Right lobe of liver (tissue), 6 donors: ENCODE measurements at regions not wholly inside any gene's neighbourhood (a gene's known extent, or its start where the extent isn't known, plus 50 kb on each side); places are given as distances from the start of the nearest gene placed in this dataset.

Experiments
- ATAC-seq, 4 donors: fragments of 200-7000 bp; cut with Tn5 transposase; one replicate each; pipeline ENCODE4 v1.9.1; 2020; ENCODE audit warnings: mild to moderate bottlenecking in 4 of 4, moderate library complexity in 4 of 4
- DNase-seq, 3 donors: peaks; one replicate each; pipeline ENCODE4 v3.0.0-alpha.2; 2020
- H3K27ac ChIP-seq, 3 donors: fragments of 200-600 bp; one replicate each; pipeline ENCODE4 v1.8.0; 2022
- H3K27me3 ChIP-seq, 2 donors: fragments of 200-600 bp; one replicate each; pipeline ENCODE4 v1.8.0; 2022
- H3K36me3 ChIP-seq, 4 donors: fragments of 200-600 bp; sonication (generic) in 1 of 4; one replicate each; pipeline versions ENCODE4 v1.5.1 to v1.8.0; 2017 to 2022; ENCODE audit warnings: control low read depth in 1 of 4
- H3K4me1 ChIP-seq, 4 donors: fragments of 200-600 bp; sonication (generic) in 1 of 4; one replicate each; pipeline versions ENCODE4 v1.5.1 to v1.8.0; 2017 to 2022; ENCODE audit warnings: control low read depth in 1 of 4
- H3K4me3 ChIP-seq, 3 donors: fragments of 200-600 bp; one replicate each; pipeline ENCODE4 v1.8.0; 2022
- H3K9me3 ChIP-seq, 4 donors: fragments of 200-600 bp; sonication (generic) in 1 of 4; one replicate each; pipeline versions ENCODE4 v1.5.1 to v1.8.0; 2017 to 2022; ENCODE audit warnings: control low read depth in 1 of 4
- CTCF ChIP-seq, 4 donors: fragments of 200-600 bp in 3 of 4; fragments of 450-650 bp in 1 of 4; IDR thresholded peaks; one replicate each; pipeline versions ENCODE4 v1.5.1 to v1.8.0; 2016 to 2022; ENCODE audit warnings: antibody characterized with exemption in 4 of 4, mild to moderate bottlenecking in 2 of 4
- POLR2A ChIP-seq: fragments of 450-650 bp; IDR thresholded peaks from one replicate; pipeline ENCODE4 v1.6.1; 2017; ENCODE audit warnings: antibody characterized with exemption, mild to moderate bottlenecking
- WGBS: methylation state at CpG from one replicate; pipeline ENCODE4 v1.1.6; 2018; ENCODE audit warnings: low coverage, low lambda C conversion rate; ENCODE audit not compliant: insufficient coverage; ENCODE audit errors: missing lambda C conversion rate; 5-methylcytosine and 5-hydroxymethylcytosine counted together
- intact Hi-C, 2 donors: fragments of 100-400 bp; cut with DNase I; formaldehyde crosslinking; loops; one replicate each; pipeline versions ENCODE4 v1.11.2 to v1.14.1; 2022
- donor health status: DM: no; HTN: yes; CAD: no.
- donor health status: DM: no; HTN: no; CAD: no.
- donor health status: DM: no; HTN: no; CAD: no.
- donor health status: DM: no; HTN: yes; CAD: no.
- donor health status: DM: no; HTN: yes; CAD: no.

- Histone ChIP-seq H3K4me3 (no peak overlapping the region), H3K9me3 (no peaks in the 10 kb centered on the region), H3K27me3 (no peaks in the 10 kb centered on the region), H3K4me1 (no peaks in the 10 kb centered on the region), H3K27ac (no peak overlapping the region), H3K36me3 (peaks cover 0 to 11% (median under 1%) of the 10 kb centered on the region in 4 donors)
- no peak for DNase-seq
- intact Hi-C loops: no loop called here
- no peak for TF ChIP-seq POLR2A
- no peak for TF ChIP-seq CTCF (IDR thresholded peaks at IDR 0.05)
- WGBS: 60% methylated on average over 1 of the region's 4 CpGs
- no peak for ATAC-seq
These were observed 58.0 kb downstream of the SYNE3 start for GRCh38 chr14:95458459-95458858.

- DNase-seq (no peak), ATAC-seq (no peak)
- no peaks in the 10 kb centered on the region for H3K9me3 ChIP-seq
- H3K27ac ChIP-seq: no peak overlapping the region
- no peak overlapping the region for H3K4me3 ChIP-seq
- H3K36me3 ChIP-seq: peaks cover 0 to 11% (median under 1%) of the 10 kb centered on the region in 4 donors
- intact Hi-C loops: no loop called here
- WGBS: 64% methylated on average over 3 of the region's 8 CpGs
- TF ChIP-seq CTCF (IDR thresholded peaks at IDR 0.05) (no peak), POLR2A (no peak)
- H3K4me1 ChIP-seq: no peaks in the 10 kb centered on the region
- no peaks in the 10 kb centered on the region for H3K27me3 ChIP-seq
These were observed 60.2 kb downstream of the SYNE3 start for GRCh38 chr14:95456281-95456680.

GRCh38 chr14:95455246-95455645 lies 61.2 kb downstream of the SYNE3 start:
- 60% methylated on average over 1 of the region's 17 CpGs for WGBS
- no peaks in the 10 kb centered on the region for H3K4me1 ChIP-seq
- no peaks in the 10 kb centered on the region for H3K27me3 ChIP-seq
- no peak overlapping the region for H3K27ac ChIP-seq
- intact Hi-C loops: no loop called here
- H3K36me3 ChIP-seq: peaks cover 0 to 11% (median under 1%) of the 10 kb centered on the region in 4 donors
- TF ChIP-seq POLR2A: no peak
- TF ChIP-seq CTCF (IDR thresholded peaks at IDR 0.05): no peak
- no peak overlapping the region for H3K4me3 ChIP-seq
- H3K9me3 ChIP-seq: no peaks in the 10 kb centered on the region
- DNase-seq: no peak
- ATAC-seq: no peak

- no peak for TF ChIP-seq POLR2A
- no peak for TF ChIP-seq CTCF (IDR thresholded peaks at IDR 0.05)
- WGBS: 100% methylated on average over 1 of the region's 1 CpG
- Histone ChIP-seq H3K27ac (no peak overlapping the region), H3K4me3 (no peak overlapping the region), H3K36me3 (peaks cover 0 to 11% (median 5%) of the 10 kb centered on the region in 4 donors), H3K9me3 (no peaks in the 10 kb centered on the region), H3K27me3 (no peaks in the 10 kb centered on the region), H3K4me1 (no peaks in the 10 kb centered on the region)
- DNase-seq (no peak), ATAC-seq (no peak)
- intact Hi-C loops: no loop called here
These were observed 62.8 kb downstream of the SYNE3 start for GRCh38 chr14:95453713-95453980.
